HCT116 (cell line): ENCODE measurements at regions not wholly inside any gene's neighbourhood (a gene's known extent, or its start where the extent isn't known, plus 50 kb on each side); places are given as distances from the start of the nearest gene placed in this dataset.

ENCODE experiments used
- ATAC-seq: fragments of 200-7000 bp; cut with Tn5 transposase; 2 replicates; pipeline ENCODE4 v1.9.1; 2020; ENCODE audit warnings: mild to moderate bottlenecking, moderate library complexity
- BruUV-seq: library from RNA; stranded (reverse); fragments of 400-500 nt; replicated peaks from 2 replicates; lab custom pipeline; 2021; lab: Mats Ljungman, UMichigan
- CTCF ChIA-PET: fragments of 300-600 bp; sonication (Branson Sonifier 250); formaldehyde crosslinking; loops from one replicate; lab custom pipeline; 2021; ENCODE audit warnings: antibody characterized with exemption; lab: Charles Lee
- POLR2A ChIA-PET: fragments of 300-600, 350-600 bp; sonication (Branson Sonifier 250); formaldehyde crosslinking; loops from one replicate; lab custom pipeline; 2021; ENCODE audit warnings: antibody characterized with exemption; lab: Charles Lee
- RAD21 ChIA-PET, 2 experiments: fragments of 300-600 bp; sonication (Branson Sonifier 250); formaldehyde crosslinking; loops; one replicate each; lab custom pipeline; 2023; ENCODE audit warnings: low total read pairs in 2 of 2; ENCODE audit not compliant: uncharacterized antibody in 2 of 2, unreplicated experiment in 2 of 2, low non-redundant PET in 1 of 2; lab: Charles Lee
- DNase-seq: peaks from one replicate; pipeline ENCODE4 v3.0.0-alpha.2; 2010; ENCODE audit warnings: low read depth, low spot score
- H2AFZ ChIP-seq: fragments of 200-600 bp; shearing (Covaris generic), sonication (generic); 2 replicates; pipeline ENCODE4 v1.6.1; 2017; ENCODE audit warnings: low read depth, mixed run types, mixed read lengths, antibody characterized with exemption, low read length; ENCODE audit not compliant: poor library complexity, severe bottlenecking
- H3K27ac ChIP-seq: 2 replicates; pipeline ENCODE4 v1.5.1; 2012; ENCODE audit warnings: low read depth, low read length
- H3K27me3 ChIP-seq: fragments of 200-600 bp; sonication (generic); 2 replicates; pipeline ENCODE4 v1.6.1; 2016; ENCODE audit warnings: mixed run types, low read length, mixed read lengths; ENCODE audit not compliant: insufficient read depth
- H3K36me3 ChIP-seq, 2 experiments: fragments of 200-500 bp in 1 of 2; fragments of 200-600 bp in 1 of 2; sonication (Bioruptor generic) in 1 of 2; sonication (generic) in 1 of 2; 2 replicates each; pipeline versions ENCODE4 v1.5.1 to v1.6.1; 2014 to 2016; ENCODE audit warnings: low read length in 2 of 2, inconsistent platforms in 1 of 2, mixed read lengths in 1 of 2, mixed run types in 1 of 2; ENCODE audit not compliant: insufficient read depth in 2 of 2, control insufficient read depth in 1 of 2
- H3K4me1 ChIP-seq, 2 experiments: fragments of 200-600 bp in 1 of 2; sonication (generic) in 1 of 2; 2 replicates each; pipeline versions ENCODE4 v1.5.1 to v1.6.1; 2012 to 2017; ENCODE audit warnings: low read length in 2 of 2, inconsistent platforms in 1 of 2, mild to moderate bottlenecking in 1 of 2, mixed read lengths in 1 of 2, mixed run types in 1 of 2, moderate library complexity in 1 of 2; ENCODE audit not compliant: insufficient read depth in 2 of 2, control insufficient read depth in 1 of 2
- H3K4me2 ChIP-seq: fragments of 200-600 bp; sonication (generic); 2 replicates; pipeline ENCODE4 v1.6.1; 2017; ENCODE audit warnings: mixed run types, low read length, mixed read lengths
- H3K4me3 ChIP-seq, 2 experiments: fragments of 200-600 bp in 1 of 2; sonication (generic) in 1 of 2; replicated peaks in 1 of 2; 2 replicates each; pipeline ENCODE4 v1.5.1; 2011 to 2016; ENCODE audit warnings: low read length in 2 of 2, control low read depth in 1 of 2, low read depth in 1 of 2, mild to moderate bottlenecking in 1 of 2, mixed read lengths in 1 of 2, mixed run types in 1 of 2
- H3K79me2 ChIP-seq: fragments of 200-600 bp; sonication (generic); 2 replicates; pipeline ENCODE4 v1.6.1; 2017; ENCODE audit warnings: mild to moderate bottlenecking, mixed run types, low read length, moderate library complexity, mixed read lengths; ENCODE audit not compliant: insufficient read depth
- H3K9ac ChIP-seq: fragments of 200-600 bp; sonication (generic); 2 replicates; pipeline ENCODE4 v1.6.1; 2016; ENCODE audit warnings: low read length, mixed read lengths
- H3K9me2 ChIP-seq: fragments of 200-600 bp; sonication (generic), shearing (Covaris generic); 2 replicates; pipeline ENCODE4 v1.6.1; 2017; ENCODE audit warnings: mixed run types, mild to moderate bottlenecking, moderate library complexity; ENCODE audit not compliant: insufficient read depth
- H3K9me3 ChIP-seq, 2 experiments: fragments of 200-500 bp in 1 of 2; fragments of 200-600 bp in 1 of 2; sonication (Bioruptor generic) in 1 of 2; sonication (generic) in 1 of 2; 2 replicates each; pipeline ENCODE4 v1.6.1; 2014 to 2017; ENCODE audit warnings: low read length in 2 of 2, mixed read lengths in 2 of 2, inconsistent platforms in 1 of 2, low read depth in 1 of 2, mild to moderate bottlenecking in 1 of 2, mixed run types in 1 of 2, moderate library complexity in 1 of 2; ENCODE audit not compliant: control insufficient read depth in 1 of 2, insufficient read depth in 1 of 2
- H4K20me1 ChIP-seq: fragments of 200-600 bp; sonication (generic), shearing (Covaris generic); 2 replicates; pipeline ENCODE4 v1.6.1; 2017; ENCODE audit warnings: mixed run types, mild to moderate bottlenecking, moderate library complexity; ENCODE audit not compliant: insufficient read depth
- CBX3 ChIP-seq: IDR thresholded peaks from 2 replicates; pipeline ENCODE4 v1.6.1; 2012; ENCODE audit warnings: low read depth
- CEBPB ChIP-seq: IDR thresholded peaks from 2 replicates; pipeline ENCODE4 v1.6.1; 2012; ENCODE audit warnings: low read depth
- CTCF ChIP-seq, 3 experiments: fragments of 200-600 bp in 1 of 3; sonication (generic) in 1 of 3; IDR thresholded peaks in 2 of 3; conservative IDR thresholded peaks in 1 of 3; 2 replicates each; pipeline ENCODE4 v1.5.1; 2012 to 2017; ENCODE audit warnings: low read depth in 2 of 3, low read length in 2 of 3, antibody characterized with exemption in 1 of 3, borderline replicate concordance in 1 of 3, control low read depth in 1 of 3, mild to moderate bottlenecking in 1 of 3, mixed read lengths in 1 of 3, mixed run types in 1 of 3, moderate library complexity in 1 of 3; ENCODE audit not compliant: insufficient read depth in 1 of 3
- ELF1 ChIP-seq: IDR thresholded peaks from 2 replicates; pipeline ENCODE4 v1.6.1; 2012; ENCODE audit warnings: low read depth, borderline replicate concordance
- EZH2 ChIP-seq: fragments of 200-600 bp; sonication (generic); IDR thresholded peaks from 2 replicates; pipeline ENCODE4 v1.6.1; 2017; ENCODE audit warnings: antibody characterized with exemption, mixed run types
- FOSL1 ChIP-seq: IDR thresholded peaks from 2 replicates; pipeline ENCODE4 v1.6.1; 2012; ENCODE audit warnings: low read depth
- MAX ChIP-seq: IDR thresholded peaks from 2 replicates; pipeline ENCODE4 v1.6.1; 2012
- POLR2A ChIP-seq: IDR thresholded peaks from 2 replicates; pipeline ENCODE4 v1.7.0; 2011; ENCODE audit warnings: borderline replicate concordance; ENCODE audit not compliant: insufficient read depth, insufficient read length; ENCODE audit errors: extremely low read depth
- POLR2AphosphoS5 ChIP-seq: IDR thresholded peaks from 2 replicates; pipeline ENCODE4 v1.6.1; 2011; ENCODE audit warnings: mild to moderate bottlenecking, low read depth, low read length, moderate library complexity
- RAD21 ChIP-seq: IDR thresholded peaks from 2 replicates; pipeline ENCODE4 v1.6.1; 2012; ENCODE audit warnings: low read depth, mild to moderate bottlenecking
- SIN3A ChIP-seq: IDR thresholded peaks from 2 replicates; pipeline ENCODE4 v1.6.1; 2012; ENCODE audit warnings: low read depth
- SP1 ChIP-seq: IDR thresholded peaks from 2 replicates; pipeline ENCODE4 v1.6.1; 2012; ENCODE audit warnings: low read depth
- YY1 ChIP-seq: IDR thresholded peaks from 2 replicates; pipeline ENCODE4 v1.6.1; 2011; ENCODE audit warnings: low read length, low read depth, moderate library complexity, mild to moderate bottlenecking; ENCODE audit not compliant: insufficient replicate concordance; ENCODE audit errors: extremely low read depth
- ZFX ChIP-seq: fragments of 450-650 bp; IDR thresholded peaks from 2 replicates; pipeline ENCODE4 v1.6.1; 2017
- ZNF274 ChIP-seq: fragments of 200-500 bp; sonication (Bioruptor generic); IDR thresholded peaks from 2 replicates; pipeline ENCODE4 v1.6.1; 2014; ENCODE audit warnings: mild to moderate bottlenecking, low read depth, low read length, inconsistent platforms
- intact Hi-C: fragments of 100-400 bp; cut with micrococcal nuclease; formaldehyde crosslinking; loops from 2 replicates; pipeline ENCODE4 v1.10.0; 2022
- TF ChIP-seq, protein P1 (sequence below): IDR thresholded peaks from 2 replicates; pipeline ENCODE4 v1.6.1; 2011; ENCODE audit warnings: mild to moderate bottlenecking, low read length, moderate library complexity; ENCODE audit not compliant: insufficient replicate concordance; ENCODE audit errors: extremely low read depth
- TF ChIP-seq, protein P2 (sequence below): IDR thresholded peaks from 2 replicates; pipeline ENCODE4 v1.6.1; 2012

- no peaks in the 10 kb centered on the region for H3K9me3 ChIP-seq
- ATAC-seq = no peak
- no peak overlapping the region for H3K27ac ChIP-seq
- DNase-seq = no peak
- H3K4me3 ChIP-seq = no peak overlapping the region
- no peaks in the 10 kb centered on the region for H3K4me1 ChIP-seq
- no peaks in the 10 kb centered on the region for H4K20me1 ChIP-seq
- no peak overlapping the region for H2AFZ ChIP-seq
- POLR2A ChIA-PET = no interaction called here
- no peak overlapping the region for H3K4me2 ChIP-seq
- no peak overlapping the region for H3K9ac ChIP-seq
- no peaks in the 10 kb centered on the region for H3K9me2 ChIP-seq
- no peaks in the 10 kb centered on the region for H3K79me2 ChIP-seq
- CTCF ChIA-PET = no interaction called here
- BruUV-seq = no TSS peak
- peaks cover 5% of the 10 kb centered on the region; the same call in 1 of the 2 replicates for H3K27me3 ChIP-seq
- intact Hi-C loops = no loop called here
- H3K36me3 ChIP-seq = no peaks in the 10 kb centered on the region
- no peak for TF ChIP-seq SP1
- no peak for TF ChIP-seq CTCF (IDR thresholded peaks at IDR 0.05 in 2 of 3, conservative IDR thresholded peaks at IDR 0.05 in 1 of 3; ENCODE audit: borderline replicate concordance in 1 of 3, insufficient read depth in 1 of 3, low read depth in 2 of 3, low read length in 2 of 3)
- TF ChIP-seq MAX = no peak
- no peak for TF ChIP-seq POLR2A
- TF ChIP-seq YY1 = no peak
- no peak for TF ChIP-seq CEBPB
- RAD21 ChIA-PET = no interaction called here
These were observed 69.7 kb downstream of the CMAS start for GRCh38 chr12:22115711-22116110.

DNA sequence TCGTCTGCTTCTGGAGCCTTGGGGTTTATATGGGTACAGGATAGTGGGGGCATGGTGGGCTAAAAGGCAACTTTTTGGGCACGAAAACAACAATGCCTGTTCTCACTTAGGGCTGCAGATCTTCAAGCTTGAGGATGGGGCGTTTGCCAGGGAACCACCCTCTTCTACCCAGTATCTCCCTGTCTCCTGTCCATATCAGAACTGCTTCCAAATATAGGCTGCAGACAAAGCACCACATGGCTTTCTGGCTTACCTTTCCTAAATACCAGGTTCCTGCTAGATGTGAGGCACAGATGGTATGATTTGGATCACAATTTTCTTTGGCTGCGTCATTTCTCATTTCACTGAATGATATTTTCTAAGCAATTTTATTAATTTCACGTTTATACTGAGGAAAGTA is 70.4 kb downstream of the CMAS start:
- peaks cover 5% of the 10 kb centered on the region; the same call in 1 of the 2 replicates for H3K27me3 ChIP-seq
- intact Hi-C loops = no loop called here
- H2AFZ ChIP-seq = no peak overlapping the region
- no peaks in the 10 kb centered on the region for H3K9me2 ChIP-seq
- no peaks in the 10 kb centered on the region for H3K4me1 ChIP-seq
- ChIA-PET RAD21 (no interaction called here), CTCF (no interaction called here), POLR2A (no interaction called here)
- no peak overlapping the region for H3K4me2 ChIP-seq
- no peaks in the 10 kb centered on the region for H4K20me1 ChIP-seq
- no peaks in the 10 kb centered on the region for H3K9me3 ChIP-seq
- no peaks in the 10 kb centered on the region for H3K79me2 ChIP-seq
- TF ChIP-seq MAX = no peak
- no peak for TF ChIP-seq ELF1
- TF ChIP-seq FOSL1 = no peak
- no peak for TF ChIP-seq RAD21
- TF ChIP-seq SIN3A = no peak
- no peak for TF ChIP-seq ZNF274
- no peak for TF ChIP-seq POLR2AphosphoS5
- TF ChIP-seq EZH2 = no peak
- TF ChIP-seq CEBPB = no peak
- TF ChIP-seq CBX3 = no peak
- TF ChIP-seq, protein P1, sequence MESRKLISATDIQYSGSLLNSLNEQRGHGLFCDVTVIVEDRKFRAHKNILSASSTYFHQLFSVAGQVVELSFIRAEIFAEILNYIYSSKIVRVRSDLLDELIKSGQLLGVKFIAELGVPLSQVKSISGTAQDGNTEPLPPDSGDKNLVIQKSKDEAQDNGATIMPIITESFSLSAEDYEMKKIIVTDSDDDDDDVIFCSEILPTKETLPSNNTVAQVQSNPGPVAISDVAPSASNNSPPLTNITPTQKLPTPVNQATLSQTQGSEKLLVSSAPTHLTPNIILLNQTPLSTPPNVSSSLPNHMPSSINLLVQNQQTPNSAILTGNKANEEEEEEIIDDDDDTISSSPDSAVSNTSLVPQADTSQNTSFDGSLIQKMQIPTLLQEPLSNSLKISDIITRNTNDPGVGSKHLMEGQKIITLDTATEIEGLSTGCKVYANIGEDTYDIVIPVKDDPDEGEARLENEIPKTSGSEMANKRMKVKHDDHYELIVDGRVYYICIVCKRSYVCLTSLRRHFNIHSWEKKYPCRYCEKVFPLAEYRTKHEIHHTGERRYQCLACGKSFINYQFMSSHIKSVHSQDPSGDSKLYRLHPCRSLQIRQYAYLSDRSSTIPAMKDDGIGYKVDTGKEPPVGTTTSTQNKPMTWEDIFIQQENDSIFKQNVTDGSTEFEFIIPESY = no peak
- TF ChIP-seq ZFX = no peak
- TF ChIP-seq, protein P2, sequence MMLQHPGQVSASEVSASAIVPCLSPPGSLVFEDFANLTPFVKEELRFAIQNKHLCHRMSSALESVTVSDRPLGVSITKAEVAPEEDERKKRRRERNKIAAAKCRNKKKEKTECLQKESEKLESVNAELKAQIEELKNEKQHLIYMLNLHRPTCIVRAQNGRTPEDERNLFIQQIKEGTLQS = no peak
- no peak overlapping the region for H3K9ac ChIP-seq
- DNase-seq = no peak
- no TSS peak for BruUV-seq
- no peak for ATAC-seq
- H3K27ac ChIP-seq = no peak overlapping the region
- H3K36me3 ChIP-seq = no peaks in the 10 kb centered on the region
- H3K4me3 ChIP-seq = no peak overlapping the region
